IMR-90 (cell line): ENCODE measurements at regions not wholly inside any gene's neighbourhood (a gene's known extent, or its start where the extent isn't known, plus 50 kb on each side); places are given as distances from the start of the nearest gene placed in this dataset.

ENCODE experiments used
- ATAC-seq: fragments of 200-7000 bp; cut with Tn5 transposase; 2 replicates; pipeline ENCODE4 v1.9.1; 2020; ENCODE audit warnings: low read depth, mild to moderate bottlenecking, moderate library complexity
- BruUV-seq: library from RNA; stranded (reverse); fragments of 400-500 nt; replicated peaks from 2 replicates; lab custom pipeline; 2021; lab: Mats Ljungman, UMichigan
- CTCF ChIA-PET: fragments of 300-600 bp; formaldehyde crosslinking; extraction: SDS; loops from one replicate; lab custom pipeline; 2021; ENCODE audit warnings: antibody characterized with exemption; lab: Yijun Ruan, JAX
- POLR2A ChIA-PET: fragments of 300-600 bp; sonication (Branson Sonifier 250); formaldehyde crosslinking; loops from one replicate; lab custom pipeline; 2022; ENCODE audit warnings: antibody characterized with exemption; ENCODE audit not compliant: unreplicated experiment; lab: Charles Lee
- DNase-seq: peaks from one replicate; pipeline ENCODE4 v3.0.0; 2013
- H2AFZ ChIP-seq: replicated peaks from 2 replicates; pipeline ENCODE3; 2013; ENCODE audit warnings: low read length, mild to moderate bottlenecking; ENCODE audit not compliant: poor library complexity
- H2AK5ac ChIP-seq: 2 replicates; pipeline ENCODE4 v1.6.1; 2013; ENCODE audit warnings: low read depth, low read length, inconsistent platforms
- H2AK9ac ChIP-seq: replicated peaks from 2 replicates; pipeline ENCODE3; 2013; ENCODE audit warnings: mild to moderate bottlenecking, low read depth, low read length, moderate library complexity; ENCODE audit not compliant: poor library complexity
- H2BK120ac ChIP-seq: 2 replicates; pipeline ENCODE4 v1.6.1; 2013; ENCODE audit warnings: low read depth, low read length, inconsistent platforms
- H2BK15ac ChIP-seq: 3 replicates; pipeline ENCODE4 v1.6.1; 2013; ENCODE audit warnings: low read depth, low read length, inconsistent platforms
- H2BK20ac ChIP-seq: 2 replicates; pipeline ENCODE4 v1.6.1; 2013; ENCODE audit warnings: low read depth, mild to moderate bottlenecking, inconsistent platforms, low read length, moderate library complexity
- H2BK5ac ChIP-seq: 2 replicates; pipeline ENCODE4 v1.6.1; 2013; ENCODE audit warnings: mild to moderate bottlenecking, low read depth, low read length, inconsistent platforms; ENCODE audit not compliant: poor library complexity, severe bottlenecking
- H3K14ac ChIP-seq: replicated peaks from 2 replicates; pipeline ENCODE4 v1.6.1; 2013; ENCODE audit warnings: low read depth, low read length, inconsistent platforms
- H3K18ac ChIP-seq: 2 replicates; pipeline ENCODE4 v1.6.1; 2013; ENCODE audit warnings: low read depth, low read length, control low read depth
- H3K23ac ChIP-seq: 2 replicates; pipeline ENCODE4 v1.6.1; 2013; ENCODE audit warnings: low read depth, low read length, inconsistent platforms
- H3K27ac ChIP-seq: 2 replicates; pipeline ENCODE4 v1.5.1; 2013; ENCODE audit warnings: mild to moderate bottlenecking, control low read depth, low read length; ENCODE audit not compliant: insufficient read depth
- H3K27me3 ChIP-seq: 2 replicates; pipeline ENCODE4 v1.6.1; 2013; ENCODE audit warnings: low read length; ENCODE audit not compliant: control insufficient read depth, insufficient read depth
- H3K36me3 ChIP-seq: 2 replicates; pipeline ENCODE4 v1.6.1; 2013; ENCODE audit warnings: low read length, mixed read lengths; ENCODE audit not compliant: control insufficient read depth, insufficient read depth
- H3K4ac ChIP-seq: 2 replicates; pipeline ENCODE4 v1.6.1; 2013; ENCODE audit warnings: low read depth, low read length, inconsistent platforms
- H3K4me1 ChIP-seq: 2 replicates; pipeline ENCODE4 v1.6.1; 2013; ENCODE audit warnings: low read length, mixed read lengths; ENCODE audit not compliant: control insufficient read depth, insufficient read depth
- H3K4me2 ChIP-seq: 2 replicates; pipeline ENCODE4 v1.6.1; 2013; ENCODE audit warnings: low read depth, mild to moderate bottlenecking, control low read depth, low read length, moderate library complexity
- H3K4me3 ChIP-seq: 2 replicates; pipeline ENCODE4 v1.5.1; 2013; ENCODE audit warnings: low read depth, mild to moderate bottlenecking, control low read depth, low read length, moderate library complexity; ENCODE audit not compliant: insufficient read depth
- H3K56ac ChIP-seq: 2 replicates; pipeline ENCODE4 v1.6.1; 2013; ENCODE audit warnings: low read length, inconsistent platforms; ENCODE audit not compliant: insufficient read depth; ENCODE audit errors: extremely low read depth
- H3K79me1 ChIP-seq, 2 experiments: 2 replicates each; pipeline ENCODE4 v1.6.1; 2013; ENCODE audit warnings: low read length in 2 of 2, inconsistent platforms in 1 of 2, low read depth in 1 of 2
- H3K9ac ChIP-seq: 2 replicates; pipeline ENCODE4 v1.6.1; 2013; ENCODE audit warnings: low read depth, low read length, control low read depth
- H3K9me1 ChIP-seq: 2 replicates; pipeline ENCODE4 v1.6.1; 2013; ENCODE audit warnings: low read length, inconsistent platforms; ENCODE audit not compliant: insufficient read depth
- H3K9me3 ChIP-seq: 2 replicates; pipeline ENCODE4 v1.6.1; 2013; ENCODE audit warnings: low read length; ENCODE audit not compliant: control insufficient read depth, insufficient read depth
- H4K20me1 ChIP-seq: 2 replicates; pipeline ENCODE4 v1.6.1; 2013; ENCODE audit warnings: low read length, inconsistent platforms; ENCODE audit not compliant: insufficient read depth
- H4K5ac ChIP-seq: 2 replicates; pipeline ENCODE4 v1.6.1; 2013; ENCODE audit warnings: mild to moderate bottlenecking, low read depth, low read length, control low read depth
- H4K8ac ChIP-seq, 2 experiments: 2 replicates each; pipeline ENCODE4 v1.6.1; 2013; ENCODE audit warnings: low read depth in 2 of 2, low read length in 2 of 2, control low read depth in 1 of 2, inconsistent platforms in 1 of 2
- H4K91ac ChIP-seq: 2 replicates; pipeline ENCODE4 v1.6.1; 2013; ENCODE audit warnings: low read depth, low read length, inconsistent platforms; ENCODE audit not compliant: insufficient read depth
- BHLHE40 ChIP-seq: fragments of 150-350 bp; IDR thresholded peaks from 2 replicates; pipeline ENCODE4 v1.6.1; 2016; ENCODE audit warnings: mild to moderate bottlenecking, low read depth, low read length
- CEBPB ChIP-seq: IDR thresholded peaks from 2 replicates; pipeline ENCODE4 v1.6.1; 2012; ENCODE audit warnings: low read depth, low read length, improper control_type of control experiment
- FOS ChIP-seq: fragments of 150-350 bp; IDR thresholded peaks from 2 replicates; pipeline ENCODE4 v1.6.1; 2016; ENCODE audit warnings: low read depth, low read length
- MAZ ChIP-seq: IDR thresholded peaks from 2 replicates; pipeline ENCODE4 v1.6.1; 2012; ENCODE audit warnings: low read depth, mild to moderate bottlenecking, low read length, improper control_type of control experiment, moderate library complexity, borderline replicate concordance
- RAD21 ChIP-seq: IDR thresholded peaks from 2 replicates; pipeline ENCODE4 v1.6.1; 2012; ENCODE audit warnings: low read length, improper control_type of control experiment
- RFX5 ChIP-seq: IDR thresholded peaks from 2 replicates; pipeline ENCODE4 v1.8.0; 2012; ENCODE audit warnings: low read depth, mild to moderate bottlenecking, low read length, moderate library complexity
- WGBS, 2 experiments: methylation state at CpG; one replicate each; pipeline versions ENCODE4 v1.1.5 to v1.1.7; 2013; ENCODE audit warnings: missing lambda C conversion rate in 2 of 2; ENCODE audit not compliant: insufficient read length in 1 of 2; ENCODE audit errors: extremely low coverage in 2 of 2; 5-methylcytosine and 5-hydroxymethylcytosine counted together
- dilution Hi-C: fragments of 300-500 bp; cut with HindIII; formaldehyde crosslinking; loops from one replicate; pipeline ENCODE4 v1.14.3; 2018; ENCODE audit warnings: low sequenced_read_pairs; ENCODE audit not compliant: unreplicated experiment
- in situ Hi-C: fragments of 300-500 bp; cut with MboI; formaldehyde crosslinking; loops from 3 replicates; pipeline ENCODE4 v1.14.3; 2019; ENCODE audit warnings: low sequenced_read_pairs, inconsistent platforms, mixed read lengths
- intact Hi-C: fragments of 100-400 bp; cut with micrococcal nuclease; formaldehyde crosslinking; loops from 2 replicates; pipeline ENCODE4 v1.10.0; 2022

GRCh38 chr15:60125334-60125733, 121.2 kb downstream of the FOXB1 start:
- Histone ChIP-seq H3K14ac (no peak overlapping the region), H4K20me1 (no peaks in the 10 kb centered on the region), H3K79me1 (no peaks in the 10 kb centered on the region), H3K4me3 (no peak overlapping the region), H2AK9ac (no peak overlapping the region), H4K8ac (no peak overlapping the region), H3K4me2 (no peak overlapping the region), H2BK15ac (no peak overlapping the region), H4K91ac (no peak overlapping the region), H3K36me3 (no peaks in the 10 kb centered on the region), H3K9me1 (no peaks in the 10 kb centered on the region), H2BK120ac (no peak overlapping the region), H2AK5ac (no peak overlapping the region), H3K4ac (no peak overlapping the region), H2BK5ac (no peak overlapping the region), H2BK20ac (no peak overlapping the region), H3K9ac (no peak overlapping the region), H3K18ac (no peak overlapping the region), H3K27ac (no peak overlapping the region), H3K9me3 (no peaks in the 10 kb centered on the region), H3K23ac (no peak overlapping the region), H2AFZ (no peak overlapping the region), H3K4me1 (no peaks in the 10 kb centered on the region), H3K56ac (no peak overlapping the region), H4K5ac (no peak overlapping the region), H3K27me3 (peaks cover 10% of the 10 kb centered on the region; the same call in 1 of the 2 replicates)
- ChIA-PET CTCF (interaction anchor here (0.5 kb wide), 1 partner anchor 11 kb away, joined by 4 read pairs; no protein-coding TSS in a partner anchor), POLR2A (no interaction called here)
- dilution Hi-C loops (no loop called here), in situ Hi-C loops (no loop called here), intact Hi-C loops (loop anchor here (5.0 kb wide), 1 partner anchor 208 kb away; no protein-coding TSS in a partner anchor)
- no peak for DNase-seq
- ATAC-seq = no peak
- no TSS peak for BruUV-seq
- WGBS, 2 experiments = no CpG with 5 or more reads among the region's 7 CpGs
- TF ChIP-seq MAZ (no peak), RAD21 (no peak), BHLHE40 (no peak), FOS (no peak), RFX5 (no peak), CEBPB (no peak)
